ENCODE measurements at regions not wholly inside any gene's neighbourhood (a gene's known extent, or its start where the extent isn't known, plus 50 kb on each side); places are given as distances from the start of the nearest gene placed in this dataset.
"Not testable (repeated sequence)": the region's sequence is repeated elsewhere in the genome, so short reads cannot be mapped to it uniquely, and the experiment has no call there.

- DNase-seq (ENCODE audit: low spot score): no peak
Measured at GRCh38 chr11:122441666-122442035, 213.9 kb upstream of the UBASH3B start.

- DNase-seq (ENCODE audit: low spot score): peak; percentile 65
Measured at GRCh38 chr11:122440811-122441665, 214.5 kb upstream of the UBASH3B start.

- peak; percentile 76 for DNase-seq (ENCODE audit: low spot score)
Measured at GRCh38 chr11:122439866-122440810, 215.4 kb upstream of the UBASH3B start.

- DNase-seq (ENCODE audit: low spot score): no peak
Measured at GRCh38 chr11:122436188-122436555, 219.3 kb upstream of the UBASH3B start.

- DNase-seq (ENCODE audit: low spot score): no peak
Measured at GRCh38 chr11:122435540-122436187, 219.9 kb upstream of the UBASH3B start.

- DNase-seq (ENCODE audit: low spot score): no peak
Measured at GRCh38 chr11:122434786-122435185, 220.7 kb upstream of the UBASH3B start.

- no peak for DNase-seq (ENCODE audit: low spot score)
Measured at GRCh38 chr11:122430490-122430889, 225.0 kb upstream of the UBASH3B start.

GRCh38 chr11:122426073-122426472 is 229.4 kb upstream of the UBASH3B start:
- DNase-seq (ENCODE audit: low spot score): no peak

GRCh38 chr11:122424636-122425035 is 230.9 kb upstream of the UBASH3B start:
- no peak for DNase-seq (ENCODE audit: low spot score)

- no peak for DNase-seq (ENCODE audit: low spot score)
Measured at GRCh38 chr11:122423886-122424285, 231.6 kb upstream of the UBASH3B start.

- no peak for DNase-seq (ENCODE audit: low spot score)
Measured at GRCh38 chr11:122423273-122423672, 232.2 kb upstream of the UBASH3B start.

GRCh38 chr11:122422682-122423081 is 232.8 kb upstream of the UBASH3B start:
- no peak for DNase-seq (ENCODE audit: low spot score)

- no peak for DNase-seq (ENCODE audit: low spot score)
Measured at GRCh38 chr11:122421702-122422101, 233.8 kb upstream of the UBASH3B start.

GRCh38 chr11:122418032-122418431 is 237.5 kb upstream of the UBASH3B start:
- DNase-seq (ENCODE audit: low spot score): no peak

- no peak for DNase-seq (ENCODE audit: low spot score)
Measured at GRCh38 chr11:122414406-122415018, 241.0 kb upstream of the UBASH3B start.

GRCh38 chr11:122413677-122414076 is 241.8 kb upstream of the UBASH3B start:
- DNase-seq (ENCODE audit: low spot score): no peak

GRCh38 chr11:122412581-122412980 is 242.9 kb upstream of the UBASH3B start:
- DNase-seq (ENCODE audit: low spot score): no peak

GRCh38 chr11:122406466-122406865 is 249.1 kb upstream of the UBASH3B start:
- no peak for DNase-seq (ENCODE audit: low spot score)

- peak; percentile 25 for DNase-seq (ENCODE audit: low spot score)
Measured at GRCh38 chr11:122405547-122406341, 249.8 kb upstream of the UBASH3B start.

- no peak for DNase-seq (ENCODE audit: low spot score)
Measured at GRCh38 chr11:122404571-122404970, 251.0 kb upstream of the UBASH3B start.

GRCh38 chr11:122401581-122401980 is 253.9 kb upstream of the UBASH3B start:
- not testable (repeated sequence) for DNase-seq (ENCODE audit: low spot score)

Data from AG20443 (cell line).